Pons (tissue), 1 donor: ENCODE measurements at regions not wholly inside any gene's neighbourhood (a gene's known extent, or its start where the extent isn't known, plus 50 kb on each side); places are given as distances from the start of the nearest gene placed in this dataset.
A peak's percentile ranks its signal among the peaks of the same experiment; 100 is the strongest.

Experiments
- DNase-seq: peaks from one replicate; pipeline ENCODE4 v3.0.0-alpha.2; 2016; ENCODE audit warnings: low spot score

GRCh38 chr22:27573280-27574001 is 228.1 kb downstream of the MN1 start:
- DNase-seq, result no peak

DNA sequence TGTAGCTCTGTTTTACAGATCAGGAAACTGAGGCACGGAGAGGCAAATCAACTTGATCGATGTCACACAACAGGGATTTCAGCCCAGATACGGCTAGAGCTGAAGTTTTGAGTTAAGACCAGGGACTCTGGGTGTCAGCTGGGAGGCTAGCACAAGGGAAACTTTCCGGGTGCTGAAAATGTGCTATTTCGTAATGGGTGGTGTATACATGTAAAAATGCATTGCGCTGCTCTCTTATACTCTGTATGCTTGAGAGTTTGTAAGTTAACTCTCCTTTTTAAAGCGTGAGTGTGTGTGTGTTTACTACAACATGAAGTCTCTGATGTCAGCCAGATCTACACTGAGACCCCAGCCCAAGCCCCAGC is 227.6 kb downstream of the MN1 start:
- DNase-seq, result no peak

DNA sequence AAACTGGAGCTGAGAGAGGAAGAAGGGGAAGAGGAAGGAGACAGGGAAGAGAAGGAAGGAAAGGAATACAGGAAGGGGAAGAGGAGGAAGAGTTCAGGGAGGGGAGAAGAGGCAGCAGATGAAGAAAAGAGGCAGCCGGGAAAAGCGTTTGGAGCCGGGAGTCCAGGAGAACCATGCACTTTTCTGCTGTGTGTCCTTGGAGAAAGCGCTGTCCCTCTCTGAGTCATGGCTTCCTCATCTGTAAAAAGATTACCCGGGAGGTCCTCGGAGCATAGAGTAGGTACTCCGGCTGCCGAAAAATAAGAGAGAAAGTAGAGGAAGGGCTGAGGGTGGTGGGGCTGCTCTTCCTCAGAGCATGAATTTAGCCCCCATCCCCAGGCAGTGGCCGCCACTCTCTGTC is 226.9 kb downstream of the MN1 start:
- no peak for DNase-seq

GRCh38 chr22:27575348-27575747 is 226.2 kb downstream of the MN1 start:
- DNase-seq, result no peak

DNA sequence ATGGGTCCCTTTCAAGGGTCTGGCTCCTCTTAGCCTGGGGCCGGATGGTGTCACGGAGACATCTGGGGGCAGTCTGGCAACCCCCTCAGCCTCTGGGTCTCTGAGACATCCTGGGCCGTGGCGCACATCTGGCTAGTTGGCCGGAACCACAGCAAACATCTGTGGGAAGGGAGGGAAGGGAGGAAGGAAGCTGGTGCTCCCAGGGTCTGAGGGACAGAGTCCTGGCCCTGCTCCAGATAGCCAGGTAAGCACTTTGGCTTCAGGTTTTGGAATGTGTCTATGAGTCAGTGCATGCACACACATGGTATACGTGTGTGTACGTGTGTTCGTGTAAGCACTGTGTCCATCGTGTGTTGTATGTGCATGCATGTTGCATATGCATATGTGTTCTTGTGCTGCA is 225.1 kb downstream of the MN1 start:
- no peak for DNase-seq

DNA sequence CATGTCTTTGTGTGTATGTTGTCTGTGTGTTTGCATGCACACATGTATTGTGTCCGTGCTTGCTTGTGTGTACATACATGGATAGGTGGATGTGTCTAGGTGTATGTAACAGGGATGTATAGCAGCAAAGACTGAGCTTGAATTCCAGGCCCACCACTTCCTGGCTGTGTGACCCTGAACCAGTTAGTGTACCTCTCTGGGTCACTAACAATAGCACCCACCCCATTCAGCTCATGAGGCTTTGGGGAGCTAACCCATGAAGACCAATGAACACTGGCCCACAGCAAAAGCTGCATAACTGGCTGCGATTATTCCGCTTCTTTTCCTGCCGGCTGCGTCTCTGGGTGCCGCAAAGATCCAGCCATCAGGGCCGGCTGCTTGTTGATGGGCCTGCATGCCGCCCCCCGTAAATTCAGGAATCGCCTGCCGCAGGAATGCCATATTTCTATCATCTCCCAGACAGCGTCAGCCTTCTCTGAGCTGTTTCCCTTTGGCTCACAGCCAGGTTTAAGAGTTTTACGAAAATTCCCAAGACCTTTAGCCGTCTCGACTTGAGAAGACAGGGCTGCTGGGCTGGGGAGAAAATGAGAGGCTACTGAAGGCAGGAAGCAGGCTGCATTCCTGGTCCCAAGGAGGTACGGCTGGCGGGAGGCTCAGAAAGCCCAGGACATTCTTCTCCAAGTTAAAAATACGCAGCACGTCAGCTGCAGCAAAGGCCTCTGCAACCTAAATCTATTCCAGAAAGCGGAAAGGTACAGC is 224.6 kb downstream of the MN1 start:
- no peak for DNase-seq

GRCh38 chr22:27577574-27577969 is 224.0 kb downstream of the MN1 start:
- DNase-seq, result no peak

DNA sequence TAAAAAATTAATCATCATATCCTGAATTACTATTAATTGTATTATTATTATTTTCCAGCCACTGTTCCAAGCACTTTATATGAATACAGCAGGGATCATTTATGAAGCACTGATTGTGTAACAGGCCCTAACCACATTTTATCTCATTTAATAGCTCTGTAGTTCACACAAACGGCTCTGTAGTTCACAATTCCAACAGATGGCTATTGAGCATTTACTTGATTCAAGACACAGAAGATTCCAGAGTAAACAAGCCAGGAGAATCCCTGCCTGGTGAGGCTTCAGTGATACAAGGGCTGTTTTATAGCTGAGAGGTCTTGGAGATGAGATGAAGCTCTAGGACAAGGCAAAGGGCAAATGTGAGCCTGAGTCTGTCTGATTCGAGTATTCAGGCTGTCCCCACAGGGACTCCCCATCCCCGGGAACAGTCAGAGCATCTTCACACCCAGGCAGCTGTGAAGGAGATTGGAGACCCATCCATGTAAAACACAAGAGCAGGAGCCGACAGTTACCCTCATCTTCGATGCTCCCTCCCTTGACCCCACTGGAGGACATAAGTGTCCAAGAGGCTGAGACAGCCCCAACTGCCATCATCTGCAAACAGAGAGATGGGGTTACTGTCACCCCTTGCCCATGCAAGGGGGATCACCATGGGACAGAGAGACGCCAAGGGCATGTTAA is 222.5 kb downstream of the MN1 start:
- DNase-seq, result no peak

GRCh38 chr22:27580311-27580897 is 221.2 kb downstream of the MN1 start:
- DNase-seq, result no peak

- DNase-seq, result no peak
These were observed 220.3 kb downstream of the MN1 start for GRCh38 chr22:27581236-27581635.

GRCh38 chr22:27581688-27582087 is 219.9 kb downstream of the MN1 start:
- DNase-seq, result peak; percentile 67

- DNase-seq, result no peak
These were observed 217.7 kb downstream of the MN1 start for GRCh38 chr22:27583856-27584255.

DNA sequence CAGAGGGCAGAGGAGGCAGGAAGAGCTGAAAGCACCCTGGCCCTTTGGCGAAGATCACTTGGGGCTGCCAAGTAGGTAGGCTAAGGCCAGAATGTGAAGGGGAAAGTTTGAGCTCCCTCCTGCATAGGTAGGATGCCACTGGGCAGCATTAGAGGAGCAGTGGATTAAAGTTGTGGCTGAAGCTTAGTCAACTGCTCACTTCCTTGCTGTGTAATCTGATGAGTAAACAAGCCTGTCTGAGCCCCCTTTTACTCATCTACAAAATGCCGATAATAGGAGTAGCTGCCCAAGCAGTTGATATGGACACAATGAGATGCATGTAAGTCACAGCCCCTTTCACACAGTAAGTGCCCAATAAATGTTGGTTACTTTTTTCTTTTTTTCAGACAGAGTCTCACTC is 216.4 kb downstream of the MN1 start:
- no peak for DNase-seq

DNA sequence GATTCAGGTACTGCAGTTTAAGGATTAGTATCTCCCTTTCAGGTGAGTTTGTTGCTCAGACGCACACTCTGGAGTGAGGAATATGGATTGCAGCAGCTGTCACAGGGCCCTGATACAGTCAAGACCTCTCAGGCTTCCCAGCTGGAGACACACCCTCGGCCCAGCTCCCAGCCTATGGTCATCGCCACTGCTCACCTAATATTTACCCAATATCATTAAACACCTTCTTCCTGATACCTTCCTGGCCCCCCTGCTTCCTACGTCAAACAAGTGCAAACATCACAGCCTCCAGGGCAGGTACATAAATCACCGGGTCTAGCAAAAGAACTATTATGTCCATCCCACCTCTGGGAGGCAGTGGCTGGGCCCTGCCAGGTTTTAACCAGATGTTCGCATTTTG is 213.3 kb downstream of the MN1 start:
- no peak for DNase-seq

GRCh38 chr22:27588915-27589314 is 212.6 kb downstream of the MN1 start:
- DNase-seq, result no peak

DNA sequence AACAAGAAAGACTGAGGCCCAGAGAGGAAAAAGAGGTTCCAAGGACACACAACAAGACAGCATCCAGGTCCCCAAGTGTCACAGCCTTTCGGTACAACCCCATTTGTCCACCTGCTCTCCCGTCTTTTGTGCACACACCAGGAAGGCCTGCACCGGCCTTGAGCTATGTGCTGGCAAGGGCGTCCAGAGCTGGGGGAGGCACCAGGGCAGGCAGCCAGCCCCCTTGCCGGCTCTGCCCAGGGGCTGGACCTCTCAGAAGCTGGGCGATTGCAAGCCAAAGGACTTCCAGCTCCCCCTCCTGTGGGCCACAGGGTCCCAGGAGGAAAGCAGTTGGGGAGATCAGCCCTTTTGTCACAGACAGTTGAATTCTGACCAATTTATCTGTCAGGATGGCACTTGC is 210.5 kb downstream of the MN1 start:
- no peak for DNase-seq

DNA sequence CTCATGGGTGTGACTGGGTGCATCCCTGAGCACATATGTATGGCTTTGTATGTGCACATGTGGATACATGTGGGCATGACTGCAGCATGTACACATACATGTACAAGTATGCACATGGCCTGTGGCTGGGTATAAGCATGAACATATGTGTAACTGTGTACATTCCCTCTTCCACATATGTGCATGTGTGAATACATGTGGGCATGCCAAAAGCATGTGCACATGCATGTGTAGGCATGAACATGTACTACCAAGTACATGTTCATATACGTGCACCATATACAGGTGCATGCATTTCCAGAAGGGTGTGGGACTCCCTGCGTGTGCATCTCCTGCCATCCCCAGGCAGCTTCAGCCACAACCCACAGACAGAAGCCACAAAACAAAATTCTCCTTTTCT is 208.2 kb downstream of the MN1 start:
- DNase-seq, result no peak

DNA sequence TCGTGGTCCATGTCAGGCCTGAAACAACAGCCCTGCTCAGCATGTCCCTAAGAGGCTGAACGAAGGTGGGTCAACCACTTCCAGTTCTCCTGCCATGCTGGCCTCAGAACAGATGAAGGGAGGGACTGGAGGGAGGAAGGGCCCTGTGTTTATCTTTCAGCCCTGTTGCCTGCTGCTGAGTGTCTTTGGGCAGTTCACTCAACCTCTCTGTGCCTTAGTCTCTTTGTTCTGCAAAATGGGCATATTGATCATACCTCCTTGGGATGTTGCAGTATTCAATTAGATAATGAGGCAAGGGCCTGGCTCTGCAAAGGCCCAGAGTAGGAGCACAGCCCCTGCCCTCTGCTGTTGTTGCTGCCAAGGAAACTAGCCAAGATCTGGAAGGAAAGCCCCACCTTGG is 207.5 kb downstream of the MN1 start:
- no peak for DNase-seq

GRCh38 chr22:27594474-27595134 is 207.0 kb downstream of the MN1 start:
- no peak for DNase-seq

- no peak for DNase-seq
These were observed 205.3 kb downstream of the MN1 start for GRCh38 chr22:27596133-27596870.

GRCh38 chr22:27597703-27598444 is 203.7 kb downstream of the MN1 start:
- DNase-seq, result no peak
